ENCODE measurements at regions not wholly inside any gene's neighbourhood (a gene's known extent, or its start where the extent isn't known, plus 50 kb on each side); places are given as distances from the start of the nearest gene placed in this dataset.

DNA sequence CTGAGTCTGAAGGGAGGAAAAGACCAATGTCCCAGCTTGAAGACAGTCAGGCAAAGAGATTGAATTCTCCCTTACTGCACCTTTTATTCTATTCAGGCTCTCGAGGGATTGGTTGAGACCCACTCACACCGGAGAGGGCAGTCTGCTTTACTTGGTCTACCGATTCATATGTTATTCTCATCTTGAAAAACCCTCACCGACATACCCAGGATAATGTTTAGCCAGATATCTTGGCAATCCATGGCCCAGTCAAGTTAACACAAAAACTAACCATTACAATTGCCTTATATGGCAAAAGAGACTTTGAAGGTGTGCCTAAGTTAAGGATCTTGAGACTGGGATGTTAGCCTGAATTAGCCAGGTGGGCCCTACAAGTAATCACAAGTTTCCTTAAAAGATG lies 53.8 kb upstream of the BET1 start:
- Histone ChIP-seq H2AFZ (no peak overlapping the region), H3K36me3 (ENCODE audit: low read depth) (no peaks in the 10 kb centered on the region), H3K4me2 (no peak overlapping the region), H3K4me1 (replicated peaks; ENCODE audit: insufficient read depth) (no peaks in the 10 kb centered on the region), H3K79me2 (ENCODE audit: low read depth) (no peaks in the 10 kb centered on the region), H3K4me3 (no peak overlapping the region), H3K9me2 (ENCODE audit: insufficient read depth) (no peaks in the 10 kb centered on the region), H3K27ac (no peak overlapping the region), H3K9me3 (ENCODE audit: insufficient read depth, low read depth) (peaks cover 5% of the 10 kb centered on the region), H3F3A (ENCODE audit: insufficient read depth, low read depth) (0 out of 2 replicates have a peak, but pooled peaks cover 4% of the 10 kb centered on the region), H4K20me1 (ENCODE audit: insufficient read depth) (no peaks in the 10 kb centered on the region), H3K27me3 (ENCODE audit: insufficient read depth, low read depth) (no peaks in the 10 kb centered on the region)
- ChIA-PET CTCF (no interaction called here), POLR2A (ENCODE audit: unreplicated experiment) (no interaction called here)
- no peak for DNase-seq
- intact Hi-C loops (cut with micrococcal nuclease; ENCODE audit: unreplicated experiment) = no loop called here
- no peak for TF ChIP-seq EZH2 (IDR thresholded peaks at IDR 0.05; ENCODE audit: low read depth)
- TF ChIP-seq, protein P1, sequence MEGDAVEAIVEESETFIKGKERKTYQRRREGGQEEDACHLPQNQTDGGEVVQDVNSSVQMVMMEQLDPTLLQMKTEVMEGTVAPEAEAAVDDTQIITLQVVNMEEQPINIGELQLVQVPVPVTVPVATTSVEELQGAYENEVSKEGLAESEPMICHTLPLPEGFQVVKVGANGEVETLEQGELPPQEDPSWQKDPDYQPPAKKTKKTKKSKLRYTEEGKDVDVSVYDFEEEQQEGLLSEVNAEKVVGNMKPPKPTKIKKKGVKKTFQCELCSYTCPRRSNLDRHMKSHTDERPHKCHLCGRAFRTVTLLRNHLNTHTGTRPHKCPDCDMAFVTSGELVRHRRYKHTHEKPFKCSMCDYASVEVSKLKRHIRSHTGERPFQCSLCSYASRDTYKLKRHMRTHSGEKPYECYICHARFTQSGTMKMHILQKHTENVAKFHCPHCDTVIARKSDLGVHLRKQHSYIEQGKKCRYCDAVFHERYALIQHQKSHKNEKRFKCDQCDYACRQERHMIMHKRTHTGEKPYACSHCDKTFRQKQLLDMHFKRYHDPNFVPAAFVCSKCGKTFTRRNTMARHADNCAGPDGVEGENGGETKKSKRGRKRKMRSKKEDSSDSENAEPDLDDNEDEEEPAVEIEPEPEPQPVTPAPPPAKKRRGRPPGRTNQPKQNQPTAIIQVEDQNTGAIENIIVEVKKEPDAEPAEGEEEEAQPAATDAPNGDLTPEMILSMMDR (conservative IDR thresholded peaks at IDR 0.05) = no peak
- no TSS peak for BruUV-seq (replicated peaks)

- H4K20me1 ChIP-seq (ENCODE audit: insufficient read depth) = no peaks in the 10 kb centered on the region
- no peak for DNase-seq
- no peak overlapping the region for H3K27ac ChIP-seq
- intact Hi-C loops (cut with micrococcal nuclease; ENCODE audit: unreplicated experiment) = no loop called here
- no peaks in the 10 kb centered on the region for H3K36me3 ChIP-seq (ENCODE audit: low read depth)
- H3K4me1 ChIP-seq (replicated peaks; ENCODE audit: insufficient read depth) = peaks cover 8% of the 10 kb centered on the region
- BruUV-seq (replicated peaks) = no TSS peak
- no peaks in the 10 kb centered on the region for H3K79me2 ChIP-seq (ENCODE audit: low read depth)
- H2AFZ ChIP-seq = no peak overlapping the region
- ChIA-PET CTCF (no interaction called here), POLR2A (ENCODE audit: unreplicated experiment) (no interaction called here)
- no peaks in the 10 kb centered on the region for H3K9me2 ChIP-seq (ENCODE audit: insufficient read depth)
- TF ChIP-seq, protein P1 (conservative IDR thresholded peaks at IDR 0.05) = no peak
- no peak for TF ChIP-seq EZH2 (IDR thresholded peaks at IDR 0.05; ENCODE audit: low read depth)
- H3K27me3 ChIP-seq (ENCODE audit: insufficient read depth, low read depth) = no peaks in the 10 kb centered on the region
- 0 out of 2 replicates have a peak, but pooled peaks cover 4% of the 10 kb centered on the region for H3F3A ChIP-seq (ENCODE audit: insufficient read depth, low read depth)
- no peak overlapping the region for H3K4me2 ChIP-seq
- H3K4me3 ChIP-seq = no peak overlapping the region
- peaks cover 5% of the 10 kb centered on the region for H3K9me3 ChIP-seq (ENCODE audit: insufficient read depth, low read depth)
Measured at GRCh38 chr7:94059746-94060145, 55.6 kb upstream of the BET1 start.

DNA sequence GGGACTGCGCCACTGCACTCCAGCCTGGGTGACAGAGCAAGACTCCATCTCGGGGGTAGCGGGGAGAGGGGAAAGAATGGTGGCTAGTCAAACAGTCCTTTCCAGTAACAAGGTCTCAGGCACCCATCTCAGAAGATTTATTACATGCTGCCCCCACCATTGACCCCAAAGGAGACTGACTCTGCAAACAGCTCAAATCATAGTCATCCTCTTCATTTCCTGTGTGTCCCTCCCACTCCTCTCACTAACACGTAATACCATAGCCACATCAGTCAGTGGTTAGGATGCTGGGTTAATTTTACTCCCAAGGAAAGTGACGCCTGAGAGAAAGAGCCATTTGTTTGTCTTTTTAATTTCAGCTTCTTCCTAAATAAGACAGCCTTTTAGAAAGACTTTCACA lies 56.6 kb upstream of the BET1 start:
- Histone ChIP-seq H3K9me2 (ENCODE audit: insufficient read depth) (no peaks in the 10 kb centered on the region), H3K27me3 (ENCODE audit: insufficient read depth, low read depth) (no peaks in the 10 kb centered on the region), H3K4me2 (no peak overlapping the region), H3K4me3 (no peak overlapping the region), H3K79me2 (ENCODE audit: low read depth) (no peaks in the 10 kb centered on the region), H3K4me1 (replicated peaks; ENCODE audit: insufficient read depth) (peaks cover 12% of the 10 kb centered on the region), H3F3A (ENCODE audit: insufficient read depth, low read depth) (peaks cover 4% of the 10 kb centered on the region; the same call in 1 of the 2 replicates), H3K9me3 (ENCODE audit: insufficient read depth, low read depth) (peaks cover 5% of the 10 kb centered on the region), H4K20me1 (ENCODE audit: insufficient read depth) (no peaks in the 10 kb centered on the region), H3K36me3 (ENCODE audit: low read depth) (no peaks in the 10 kb centered on the region), H2AFZ (no peak overlapping the region), H3K27ac (no peak overlapping the region)
- CTCF ChIA-PET = no interaction called here
- POLR2A ChIA-PET (ENCODE audit: unreplicated experiment) = interaction anchor here (0.5 kb wide), 1 partner anchor 66 kb away, joined by 6 read pairs; no protein-coding TSS in a partner anchor
- BruUV-seq (replicated peaks) = no TSS peak
- no peak for DNase-seq
- intact Hi-C loops (cut with micrococcal nuclease; ENCODE audit: unreplicated experiment) = no loop called here
- TF ChIP-seq EZH2 (IDR thresholded peaks at IDR 0.05; ENCODE audit: low read depth) = no peak
- TF ChIP-seq, protein P1 (conservative IDR thresholded peaks at IDR 0.05) = no peak
